GM21737 (cell line): ENCODE measurements at regions not wholly inside any gene's neighbourhood (a gene's known extent, or its start where the extent isn't known, plus 50 kb on each side); places are given as distances from the start of the nearest gene placed in this dataset.

Experiments
- ATAC-seq: cut with Tn5 transposase; IDR thresholded peaks from one replicate; pipeline ENCODE4 v1.9.1; 2021; ENCODE audit warnings: mild to moderate bottlenecking, moderate library complexity; ENCODE audit not compliant: unreplicated experiment

DNA sequence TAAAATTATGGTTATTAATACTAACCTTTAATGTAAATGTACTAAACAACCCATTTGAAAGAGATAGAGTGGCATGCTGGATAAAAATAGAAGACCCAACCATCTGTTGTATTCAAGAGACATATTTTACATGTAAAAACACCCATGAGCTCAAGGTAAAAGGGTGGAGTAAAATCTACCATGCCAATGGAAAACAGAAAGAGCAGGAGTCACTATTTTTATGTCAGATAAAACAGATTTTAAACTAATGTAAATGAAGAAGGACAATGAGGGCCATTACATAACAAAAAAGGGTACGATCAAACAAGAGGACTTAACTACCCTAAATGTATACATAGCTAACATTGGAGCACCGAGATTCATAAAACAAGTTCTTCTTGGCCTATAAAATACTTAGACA is 66.3 kb downstream of the ITM2A start:
- ATAC-seq = no peak

DNA sequence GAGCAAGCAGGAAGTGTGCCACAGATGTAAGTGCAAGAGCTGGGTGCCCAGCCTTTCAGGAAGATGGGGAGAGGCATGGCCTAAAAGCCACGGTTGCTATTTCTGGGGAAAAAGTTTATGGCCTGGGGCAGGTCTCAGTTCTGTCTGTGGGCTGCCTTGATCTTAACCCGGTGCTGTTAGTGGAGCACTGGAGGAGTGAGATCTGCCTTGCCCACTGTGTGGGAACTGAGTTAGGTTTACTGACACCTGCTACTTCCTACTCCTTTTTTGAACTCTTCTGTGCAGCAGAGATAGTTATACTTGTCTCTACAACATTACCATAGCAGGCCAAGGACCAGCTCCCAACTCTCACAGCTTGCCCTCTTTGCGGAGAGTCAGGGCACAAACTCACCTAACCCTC is 76.5 kb downstream of the ITM2A start:
- ATAC-seq = no peak

GRCh38 chrX:79288733-79289132 is 78.4 kb downstream of the ITM2A start:
- no peak for ATAC-seq

DNA sequence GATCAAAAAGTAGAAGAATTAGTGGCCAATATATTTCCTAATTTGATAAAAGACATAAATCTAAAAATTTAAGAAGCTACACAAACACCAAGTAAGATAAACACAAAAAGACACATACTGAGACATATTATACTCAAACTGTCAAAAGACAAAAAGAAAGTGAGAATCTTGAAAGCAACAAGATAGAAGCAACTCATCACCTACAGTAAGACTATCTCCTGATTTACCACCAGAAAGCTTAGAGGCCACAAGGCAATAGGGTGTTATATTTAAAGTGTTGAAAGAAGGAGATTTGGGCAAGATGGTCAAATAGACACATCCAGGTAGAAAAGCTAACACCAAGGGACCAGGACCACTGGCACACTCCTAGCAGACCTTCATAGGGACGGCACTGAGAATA is 79.4 kb downstream of the ITM2A start:
- no peak for ATAC-seq

DNA sequence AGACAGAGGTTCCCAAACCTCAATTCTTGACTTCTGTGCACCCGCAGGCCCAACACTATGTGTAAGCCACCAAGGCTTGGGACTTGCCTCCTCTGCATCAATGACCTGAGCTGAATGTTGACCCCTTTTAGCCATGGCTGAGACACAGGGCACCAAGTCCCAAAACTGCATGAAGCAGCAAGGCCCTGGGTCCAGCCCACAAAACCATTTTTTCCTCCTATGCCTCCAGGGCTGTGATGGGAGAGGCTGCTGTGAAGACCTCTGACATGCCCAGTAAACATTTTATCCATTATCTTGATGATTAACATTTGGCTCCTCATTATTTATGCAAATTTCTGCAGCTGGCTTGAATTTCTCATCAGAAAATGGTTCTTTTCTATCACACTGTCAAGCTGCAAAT is 85.4 kb downstream of the ITM2A start:
- ATAC-seq = no peak

DNA sequence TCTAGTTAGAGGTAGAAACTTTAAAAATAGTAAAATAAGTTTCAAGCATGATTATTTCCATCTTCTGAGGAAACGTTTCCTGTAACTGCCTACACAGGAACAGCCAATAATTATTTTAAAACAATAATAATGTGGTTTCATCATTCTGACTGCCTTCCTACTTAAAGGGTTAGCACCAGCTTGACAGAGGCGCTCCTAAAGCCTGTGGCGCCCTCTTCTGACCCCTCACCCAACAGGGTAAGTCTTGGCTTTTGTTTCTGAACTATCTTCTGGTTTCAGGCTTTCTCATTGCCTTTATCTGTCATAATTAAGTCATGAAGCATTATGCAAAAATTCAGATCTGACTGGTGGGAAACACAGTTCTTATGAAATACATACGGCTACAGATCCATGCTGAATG is 96.7 kb downstream of the ITM2A start:
- ATAC-seq = peak; percentile 78

DNA sequence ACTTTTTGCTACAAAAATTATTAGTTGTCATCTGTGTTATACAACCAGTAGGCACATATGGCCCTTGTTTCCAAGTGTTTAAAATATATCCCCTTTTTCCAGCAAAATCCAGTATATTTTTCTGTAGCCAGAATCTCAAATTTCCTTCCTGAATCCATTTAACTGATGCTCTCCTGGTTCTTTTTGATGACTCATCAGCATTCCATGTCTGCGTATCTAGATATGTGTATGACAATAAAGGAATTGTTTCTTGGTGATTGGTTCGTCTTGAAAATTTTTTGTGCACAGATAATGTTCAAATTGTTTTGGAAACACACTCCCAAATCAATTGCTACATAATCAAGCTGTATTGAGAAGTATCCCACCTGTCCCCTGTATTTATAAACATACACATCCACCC is 98.3 kb downstream of the ITM2A start:
- ATAC-seq = no peak

DNA sequence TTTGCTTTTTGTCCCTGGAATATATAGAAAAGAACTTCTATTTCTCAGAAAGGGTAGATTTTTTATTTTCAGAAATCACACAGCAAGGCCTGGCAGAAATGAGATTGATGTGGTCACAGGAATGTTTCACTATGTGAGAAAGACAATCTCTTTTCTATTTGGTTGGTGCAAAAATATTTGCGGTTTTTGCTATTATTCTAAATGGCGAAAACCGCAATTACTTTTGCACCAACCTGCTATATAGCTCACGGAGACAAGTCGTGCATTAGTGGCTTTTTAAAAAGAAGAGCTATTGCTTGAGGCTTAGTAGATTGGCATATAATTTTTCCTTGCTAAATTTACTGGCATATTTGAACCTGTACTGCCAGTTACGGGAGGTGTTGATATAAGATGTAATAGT is 100.4 kb downstream of the ITM2A start:
- no peak for ATAC-seq

- ATAC-seq = no peak
Observed at GRCh38 chrX:79263550-79263949, 103.6 kb downstream of the ITM2A start.

DNA sequence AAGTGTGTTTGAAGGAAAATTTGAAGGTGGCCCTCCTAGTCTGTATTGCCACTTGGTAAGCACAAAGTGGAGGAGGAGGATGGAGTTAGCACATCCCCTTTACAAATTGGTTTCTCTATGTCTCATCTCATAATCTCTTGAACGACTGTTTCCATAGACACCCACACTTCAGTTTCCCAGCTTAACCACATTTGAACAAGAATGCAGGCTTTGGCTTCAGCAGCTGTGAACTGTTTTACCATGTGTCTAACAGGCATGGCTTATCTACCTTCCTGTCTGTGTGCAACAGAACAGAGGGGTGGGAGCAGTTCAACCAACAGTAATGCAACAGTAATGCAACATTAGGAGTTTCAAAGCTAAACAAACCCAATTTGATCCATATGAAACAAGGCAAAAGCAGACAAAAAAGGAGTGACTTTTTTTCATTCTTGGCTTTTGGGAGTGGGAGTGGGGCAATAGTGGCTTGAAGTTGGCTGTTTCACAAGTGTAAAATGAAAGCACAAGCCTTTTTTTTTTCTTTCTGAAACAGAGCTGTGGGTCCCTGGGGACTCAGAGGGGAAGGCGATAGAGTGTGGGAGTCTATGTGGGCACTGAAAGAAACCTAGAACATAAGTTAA is 108.0 kb downstream of the ITM2A start:
- peak; percentile 87 for ATAC-seq

DNA sequence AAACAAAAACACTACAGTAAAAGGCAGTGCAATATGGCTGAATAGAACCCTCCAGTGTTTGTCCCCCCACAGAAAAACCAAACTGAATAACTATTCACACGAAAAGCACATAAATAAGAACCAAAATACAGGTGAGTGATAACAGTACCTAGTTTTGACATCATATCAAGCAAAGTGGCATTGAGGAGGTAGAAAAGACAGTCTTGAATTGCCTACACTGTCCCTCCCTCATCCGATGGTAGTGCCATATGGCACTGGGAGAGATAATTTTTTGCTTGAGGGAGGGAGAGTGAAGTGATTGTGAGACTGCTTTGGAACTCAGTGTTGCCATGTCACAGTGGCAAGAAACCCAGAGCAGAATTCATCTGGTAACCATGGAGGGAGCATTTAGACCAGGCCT is 99.2 kb downstream of the GPR174 start:
- no peak for ATAC-seq

DNA sequence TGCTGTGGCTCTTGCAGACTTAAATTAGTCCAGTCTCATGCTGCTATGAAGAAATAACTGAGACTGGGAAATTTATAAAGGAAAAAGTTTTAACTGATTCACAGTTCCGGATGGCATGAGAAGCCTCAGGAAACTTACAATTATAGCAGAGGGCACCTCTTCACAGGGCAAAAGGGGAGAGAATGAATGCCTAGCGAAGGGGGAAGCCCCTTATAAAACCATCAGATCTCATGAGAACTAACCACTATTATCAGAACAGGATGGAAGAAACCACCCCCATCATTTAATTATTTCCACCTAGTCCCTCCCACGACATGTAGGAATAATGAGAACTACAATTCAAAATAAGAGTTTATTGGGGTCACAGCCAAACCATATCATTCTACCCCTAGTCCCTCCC is 91.4 kb downstream of the GPR174 start:
- ATAC-seq = no peak

DNA sequence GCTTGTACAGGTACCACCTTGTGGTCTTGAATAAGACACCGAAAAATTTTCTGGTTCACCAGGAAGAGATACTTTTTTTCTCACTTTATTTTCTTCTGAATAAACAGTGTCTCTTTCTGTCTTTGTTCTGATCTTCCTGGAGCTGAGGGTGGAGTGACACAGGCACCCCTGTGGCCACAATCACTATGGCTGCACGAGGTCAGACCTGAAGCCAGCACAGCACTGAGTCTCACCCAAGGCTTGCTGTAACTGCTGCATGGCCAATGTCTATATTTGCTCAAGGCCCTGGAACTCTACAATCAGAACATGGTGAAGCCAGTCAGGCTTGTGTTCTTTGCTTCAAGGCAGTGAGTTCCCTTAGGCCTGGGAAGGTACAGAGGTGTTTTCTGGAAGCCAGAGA is 87.2 kb downstream of the GPR174 start:
- no peak for ATAC-seq
